SIG-M5 treated with dmso at 0.1 percent for 504 hours (cell line): ENCODE measurements at regions not wholly inside any gene's neighbourhood (a gene's known extent, or its start where the extent isn't known, plus 50 kb on each side); places are given as distances from the start of the nearest gene placed in this dataset.
"Not testable (repeated sequence)": the region's sequence is repeated elsewhere in the genome, so short reads cannot be mapped to it uniquely, and the experiment has no call there.

Source experiments
- DNase-seq: peaks from one replicate; lab custom pipeline; 2025; ENCODE audit not compliant: unreplicated experiment; lab: John Stamatoyannopoulos, UW

DNA sequence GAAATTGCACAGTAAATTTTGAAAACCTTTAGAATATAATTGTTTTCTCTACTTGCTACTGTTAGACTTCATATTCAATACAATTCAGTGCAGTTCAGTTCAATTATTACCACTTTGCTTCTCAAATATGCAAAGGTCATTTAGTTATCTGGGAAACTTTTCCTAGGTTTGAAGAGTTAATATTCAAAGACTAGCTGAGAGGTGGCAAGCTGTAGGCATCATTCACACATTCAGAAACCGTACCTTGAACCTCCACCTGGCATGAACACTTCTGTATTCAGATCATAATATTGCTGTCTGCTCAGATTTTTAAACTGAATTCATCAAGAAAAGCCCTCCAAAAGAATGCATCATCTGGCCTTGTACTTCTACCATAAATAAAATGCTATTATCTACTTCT lies 162.1 kb upstream of the PCSK5 start:
- no peak for DNase-seq

- DNase-seq, result no peak
Observed at GRCh38 chr9:75734802-75735201, 155.7 kb upstream of the PCSK5 start.

GRCh38 chr9:75739884-75740611 lies 150.4 kb upstream of the PCSK5 start:
- DNase-seq, result no peak

- no peak for DNase-seq
Observed at GRCh38 chr9:75743855-75744254, 146.6 kb upstream of the PCSK5 start.

DNA sequence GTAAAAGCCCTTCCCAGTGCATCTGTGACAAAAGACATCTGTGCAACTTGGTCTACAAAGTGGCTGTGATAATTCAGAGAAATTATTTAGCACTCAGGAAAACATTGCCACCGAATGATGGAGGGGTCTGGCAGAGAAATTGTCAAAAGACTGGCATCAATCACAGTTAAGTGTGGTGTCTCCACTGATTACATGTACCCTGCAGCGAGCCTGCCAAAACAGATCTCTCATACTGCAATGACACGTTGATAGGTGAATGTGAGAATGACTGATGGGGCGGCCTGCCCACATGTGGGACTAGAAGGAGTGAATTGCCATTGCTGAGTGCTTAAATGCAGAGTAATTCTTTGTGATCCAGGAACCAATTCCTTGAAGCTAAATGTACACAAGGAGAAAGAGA lies 136.4 kb upstream of the PCSK5 start:
- no peak for DNase-seq

- no peak for DNase-seq
Observed at GRCh38 chr9:75775166-75775565, 115.3 kb upstream of the PCSK5 start.

- no peak for DNase-seq
Observed at GRCh38 chr9:75775966-75776691, 114.3 kb upstream of the PCSK5 start.

- no peak for DNase-seq
Observed at GRCh38 chr9:75780185-75780584, 110.3 kb upstream of the PCSK5 start.

GRCh38 chr9:75788006-75788634 lies 102.4 kb upstream of the PCSK5 start:
- no peak for DNase-seq

DNA sequence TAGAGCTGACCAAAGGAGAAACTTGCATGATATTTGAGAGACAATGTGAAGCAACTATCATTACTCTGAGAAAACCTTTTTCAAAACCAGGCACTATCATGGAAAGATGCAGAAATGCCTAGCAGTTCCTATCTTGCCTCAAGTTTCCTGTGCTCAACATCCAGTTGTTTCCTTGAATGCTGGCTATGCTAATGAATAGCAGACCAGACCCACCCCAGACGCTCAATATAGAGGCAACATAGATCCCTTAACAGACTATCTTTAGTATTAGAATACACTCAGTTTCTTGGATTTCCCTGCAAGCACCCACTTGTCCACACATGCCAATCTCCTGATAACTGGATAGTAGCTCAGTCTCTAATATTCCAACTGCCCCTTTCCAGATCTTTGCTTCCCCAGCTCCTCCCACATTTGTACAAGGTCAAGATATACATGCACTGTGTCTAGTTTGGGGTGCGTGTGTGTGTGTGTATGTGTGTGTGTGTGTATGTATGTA lies 93.3 kb upstream of the PCSK5 start:
- DNase-seq, result no peak

DNA sequence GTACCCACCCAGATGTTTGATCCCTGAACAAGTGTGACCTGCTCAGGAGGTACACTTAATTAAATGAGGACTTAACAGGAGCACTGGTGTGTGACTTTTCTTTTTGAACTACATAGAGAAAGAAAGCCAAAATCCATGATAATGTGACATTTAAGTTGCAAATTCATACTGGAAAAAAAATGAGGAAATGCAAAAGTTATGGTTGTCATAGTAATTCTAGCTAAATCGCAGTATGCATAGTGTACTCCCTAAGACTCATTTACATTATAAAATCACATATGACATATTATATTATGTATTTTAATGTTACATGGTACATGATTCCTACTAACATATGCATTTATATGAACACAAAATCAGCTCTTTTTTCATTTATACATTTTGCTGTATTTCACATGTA lies 92.0 kb upstream of the PCSK5 start:
- DNase-seq, result no peak

DNA sequence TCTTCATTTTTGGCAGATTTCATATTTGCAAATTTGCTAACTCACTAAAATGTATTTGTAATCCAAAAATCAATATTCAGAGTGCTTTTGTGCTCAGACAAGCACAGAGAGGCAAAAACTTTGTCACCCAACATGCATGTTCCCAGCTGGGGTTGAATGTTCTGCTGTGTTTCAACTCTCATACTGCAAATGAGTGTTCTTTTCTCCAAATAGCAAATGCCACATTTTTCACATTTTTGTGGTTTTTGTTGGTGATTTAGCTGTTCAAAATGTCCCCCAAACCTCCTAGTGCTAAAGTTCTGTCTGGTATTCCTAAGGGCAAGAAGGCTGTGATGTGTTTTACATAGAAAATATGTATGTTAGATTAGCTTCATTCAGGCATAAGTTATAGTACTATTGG lies 87.3 kb upstream of the PCSK5 start:
- DNase-seq, result no peak

DNA sequence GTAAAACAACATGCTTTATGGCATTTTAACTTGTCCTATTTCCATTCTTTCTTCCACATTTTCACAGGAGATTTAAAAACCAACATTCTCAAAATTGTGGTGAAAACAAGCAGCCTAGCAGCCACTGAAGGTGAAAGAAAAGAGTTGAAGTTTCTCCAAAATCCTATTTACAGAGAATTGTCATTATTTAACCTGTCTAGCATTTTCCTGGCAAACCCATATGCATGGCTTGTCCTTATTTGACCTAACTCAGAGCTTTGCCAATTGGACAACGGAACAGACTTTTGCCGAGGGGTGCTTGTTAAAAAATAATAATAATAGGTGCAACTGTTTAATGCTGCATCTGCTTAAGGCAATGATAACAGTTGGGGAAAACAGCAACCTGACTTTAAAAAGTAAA lies 80.4 kb upstream of the PCSK5 start:
- DNase-seq, result no peak

DNA sequence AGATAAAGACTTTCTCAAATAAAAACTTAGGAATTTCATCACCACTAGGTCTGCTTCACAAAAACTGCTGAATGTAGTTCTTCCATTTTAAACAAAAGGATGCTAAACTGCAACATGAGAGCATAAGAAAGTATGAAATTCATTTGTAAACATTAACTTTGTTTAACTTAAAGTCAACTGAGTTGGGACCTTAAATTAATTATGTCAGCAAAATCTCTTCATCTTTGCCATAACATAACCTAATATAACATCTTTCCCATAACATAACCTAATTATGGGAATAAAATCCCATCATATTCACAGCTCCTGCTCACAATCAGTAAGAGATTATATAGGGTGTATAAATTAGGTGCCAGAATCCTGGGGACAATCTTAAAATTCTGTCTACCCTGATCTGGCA lies 78.8 kb upstream of the PCSK5 start:
- no peak for DNase-seq

DNA sequence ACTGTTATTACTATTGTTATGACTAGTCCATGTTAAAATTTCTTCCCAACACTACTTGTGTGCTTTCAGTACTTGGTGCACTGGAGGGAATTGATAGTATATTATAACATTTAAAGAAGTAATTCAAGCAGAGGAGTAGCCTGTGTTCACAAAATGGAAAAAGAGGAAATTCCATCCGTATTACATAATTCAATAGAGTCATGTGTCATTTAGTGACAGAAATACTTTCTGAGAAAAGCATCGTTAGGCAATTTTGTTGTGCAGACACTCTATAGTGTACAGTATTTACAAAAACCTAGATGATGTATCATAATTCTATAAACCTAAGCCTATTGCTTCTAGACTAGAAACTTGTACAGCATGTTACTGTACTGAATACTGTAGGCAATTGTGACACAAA lies 78.3 kb upstream of the PCSK5 start:
- no peak for DNase-seq

GRCh38 chr9:75814667-75815066 lies 75.8 kb upstream of the PCSK5 start:
- DNase-seq, result no peak

DNA sequence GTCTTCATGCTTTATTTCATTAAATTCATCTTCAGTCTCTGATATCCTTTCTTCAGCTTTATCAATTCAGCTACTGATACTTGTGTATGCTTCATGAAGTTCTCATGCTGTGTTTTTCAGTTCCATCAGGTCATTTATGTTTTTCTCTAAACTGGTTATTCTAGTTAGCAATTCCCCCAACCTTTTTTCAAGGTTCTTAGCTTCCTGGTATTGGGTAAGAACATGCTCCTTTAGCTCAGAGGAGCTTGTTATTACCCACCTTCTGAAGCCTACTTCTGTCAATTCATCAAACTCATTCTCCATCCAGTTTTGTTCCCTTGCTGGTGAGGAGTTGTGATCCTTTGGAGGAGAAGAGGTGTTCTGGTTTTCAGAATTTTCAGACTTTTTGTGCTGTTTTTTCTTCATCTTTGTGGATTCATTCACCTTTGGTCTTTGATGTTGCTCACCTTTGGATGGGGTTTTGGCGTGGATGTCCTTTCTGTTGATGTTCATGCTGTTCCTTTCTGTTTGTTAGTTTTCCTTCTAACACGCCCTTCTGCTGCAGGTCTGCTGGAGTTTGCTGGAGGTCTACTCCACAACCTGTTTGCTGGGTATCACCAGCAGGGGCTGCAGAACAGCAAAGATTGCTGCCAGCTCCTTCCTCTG lies 69.9 kb upstream of the PCSK5 start:
- DNase-seq, result not testable (repeated sequence)

DNA sequence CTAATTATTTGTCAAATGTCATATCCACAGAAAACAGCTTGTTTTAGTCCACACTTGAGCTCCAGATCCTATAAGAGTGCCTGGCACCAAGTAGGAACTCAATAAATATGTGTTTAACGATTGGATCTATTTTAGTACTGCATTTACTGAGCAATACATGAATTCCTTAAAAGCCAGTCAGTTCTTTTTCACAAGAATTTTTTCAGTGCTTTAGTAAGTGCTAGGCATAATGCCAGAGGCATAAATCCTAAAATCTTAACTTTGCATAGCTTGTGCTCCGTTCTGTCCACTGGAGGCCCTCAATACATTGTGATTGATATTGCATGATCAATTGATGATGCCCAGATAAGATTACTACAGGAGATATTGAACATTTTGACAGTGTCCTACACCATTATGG lies 67.3 kb upstream of the PCSK5 start:
- no peak for DNase-seq

- no peak for DNase-seq
Observed at GRCh38 chr9:75824816-75825568, 65.5 kb upstream of the PCSK5 start.

GRCh38 chr9:75826314-75826713 lies 64.2 kb upstream of the PCSK5 start:
- no peak for DNase-seq

GRCh38 chr9:75830303-75830702 lies 60.2 kb upstream of the PCSK5 start:
- no peak for DNase-seq
